HG03469 (cell line): ENCODE measurements at regions not wholly inside any gene's neighbourhood (a gene's known extent, or its start where the extent isn't known, plus 50 kb on each side); places are given as distances from the start of the nearest gene placed in this dataset.
"Not testable (repeated sequence)": the region's sequence is repeated elsewhere in the genome, so short reads cannot be mapped to it uniquely, and the experiment has no call there.

Source experiments
- ATAC-seq: cut with Tn5 transposase; IDR thresholded peaks from one replicate; pipeline ENCODE4 v1.9.1; 2021; ENCODE audit warnings: mild to moderate bottlenecking, moderate library complexity, moderate number of reproducible peaks; ENCODE audit not compliant: unreplicated experiment

- not testable (repeated sequence) for ATAC-seq
Measured at GRCh38 chr7:6882321-6882721, 56.2 kb upstream of the CCZ1B start.

GRCh38 chr7:6883756-6884155, 57.7 kb upstream of the CCZ1B start:
- not testable (repeated sequence) for ATAC-seq

- ATAC-seq: no peak
Measured at GRCh38 chr7:6886198-6886597, 60.1 kb upstream of the CCZ1B start.

- not testable (repeated sequence) for ATAC-seq
Measured at GRCh38 chr7:6888267-6889045, 62.4 kb upstream of the CCZ1B start.

GRCh38 chr7:6889252-6889812, 63.3 kb upstream of the CCZ1B start:
- no peak for ATAC-seq

- ATAC-seq: not testable (repeated sequence)
Measured at GRCh38 chr7:6902097-6902518, 76.0 kb upstream of the CCZ1B start.

GRCh38 chr7:6903289-6903688, 77.2 kb upstream of the CCZ1B start:
- ATAC-seq: not testable (repeated sequence)

- ATAC-seq: not testable (repeated sequence)
Measured at GRCh38 chr7:6903792-6904191, 77.7 kb upstream of the CCZ1B start.

GRCh38 chr7:6917258-6917657, 91.2 kb upstream of the CCZ1B start:
- ATAC-seq: no peak

GRCh38 chr7:6919169-6919568, 93.1 kb upstream of the CCZ1B start:
- not testable (repeated sequence) for ATAC-seq

GRCh38 chr7:6924523-6924922, 98.4 kb upstream of the CCZ1B start:
- ATAC-seq: not testable (repeated sequence)

- ATAC-seq: not testable (repeated sequence)
Measured at GRCh38 chr7:6926193-6927174, 100.4 kb upstream of the CCZ1B start.

- ATAC-seq: not testable (repeated sequence)
Measured at GRCh38 chr7:6927643-6928042, 101.6 kb upstream of the CCZ1B start.

- not testable (repeated sequence) for ATAC-seq
Measured at GRCh38 chr7:6929588-6929987, 103.5 kb upstream of the CCZ1B start.

- not testable (repeated sequence) for ATAC-seq
Measured at GRCh38 chr7:6930081-6930635, 104.1 kb upstream of the CCZ1B start.

- ATAC-seq: not testable (repeated sequence)
Measured at GRCh38 chr7:6930787-6931186, 104.7 kb upstream of the CCZ1B start.

- ATAC-seq: not testable (repeated sequence)
Measured at GRCh38 chr7:6931456-6931855, 105.4 kb upstream of the CCZ1B start.

- ATAC-seq: not testable (repeated sequence)
Measured at GRCh38 chr7:6933954-6934632, 108.0 kb upstream of the CCZ1B start.

GRCh38 chr7:6934981-6935380, 108.9 kb upstream of the CCZ1B start:
- no peak for ATAC-seq

GRCh38 chr7:6936626-6937025, 110.6 kb upstream of the CCZ1B start:
- ATAC-seq: not testable (repeated sequence)
